Right atrium auricular region (tissue), 2 donors: ENCODE measurements at regions not wholly inside any gene's neighbourhood (a gene's known extent, or its start where the extent isn't known, plus 50 kb on each side); places are given as distances from the start of the nearest gene placed in this dataset.

Experiments used
- DNase-seq: peaks from one replicate; pipeline ENCODE4 v3.0.0-alpha.2; 2019; ENCODE audit warnings: low spot score
- H3K27ac ChIP-seq, 2 donors: fragments of 200-600 bp; sonication (generic); 1 replicate in 1 of 2; 2 replicates in 1 of 2; pipeline ENCODE4 v1.5.1; 2016 to 2019
- H3K27me3 ChIP-seq, 2 donors: fragments of 200-600 bp; sonication (generic); one replicate each; pipeline versions ENCODE4 v1.5.1 to v1.6.0; 2017 to 2019
- H3K36me3 ChIP-seq: fragments of 200-600 bp; sonication (generic); one replicate; pipeline ENCODE4 v1.5.1; 2016
- H3K4me1 ChIP-seq, 2 donors: fragments of 200-600 bp; sonication (generic); one replicate each; pipeline versions ENCODE4 v1.5.1 to v1.6.0; 2017 to 2019
- H3K4me3 ChIP-seq, 2 donors: fragments of 200-600 bp; sonication (generic); 1 replicate in 1 of 2; 2 replicates in 1 of 2; pipeline ENCODE4 v1.5.1; 2017 to 2019; ENCODE audit warnings: mild to moderate bottlenecking in 1 of 2, moderate library complexity in 1 of 2
- H3K9me3 ChIP-seq, 2 donors: fragments of 200-600 bp; sonication (generic); one replicate each; pipeline ENCODE4 v1.5.1; 2019
- CTCF ChIP-seq, 2 donors: fragments of 200-600 bp; sonication (generic); IDR thresholded peaks; one replicate each; pipeline ENCODE4 v1.5.1; 2019; ENCODE audit warnings: antibody characterized with exemption in 2 of 2

- Histone ChIP-seq H3K9me3 (no peaks in the 10 kb centered on the region), H3K27me3 (no peaks in the 10 kb centered on the region), H3K36me3 (no peaks in the 10 kb centered on the region), H3K4me3 (no peak overlapping the region), H3K4me1 (no peaks in the 10 kb centered on the region), H3K27ac (no peak overlapping the region)
- DNase-seq = no peak
- TF ChIP-seq CTCF (IDR thresholded peaks at IDR 0.05) = no peak
Measured at GRCh38 chr4:181777518-181777917, 465.7 kb upstream of the TENM3 start.

- H3K4me3 ChIP-seq = no peak overlapping the region
- H3K9me3 ChIP-seq = no peaks in the 10 kb centered on the region
- TF ChIP-seq CTCF (IDR thresholded peaks at IDR 0.05) = no peak
- no peaks in the 10 kb centered on the region for H3K36me3 ChIP-seq
- no peaks in the 10 kb centered on the region for H3K27me3 ChIP-seq
- no peak overlapping the region for H3K27ac ChIP-seq
- no peak for DNase-seq
- no peaks in the 10 kb centered on the region for H3K4me1 ChIP-seq
Measured at GRCh38 chr4:181784881-181785280, 458.3 kb upstream of the TENM3 start.

GRCh38 chr4:181792641-181793040 lies 450.6 kb upstream of the TENM3 start:
- Histone ChIP-seq H3K4me1 (no peaks in the 10 kb centered on the region), H3K27me3 (no peaks in the 10 kb centered on the region), H3K27ac (no peak overlapping the region), H3K4me3 (no peak overlapping the region), H3K36me3 (no peaks in the 10 kb centered on the region), H3K9me3 (peaks cover 0 to 14% of the 10 kb centered on the region in 2 donors)
- DNase-seq = no peak
- no peak for TF ChIP-seq CTCF (IDR thresholded peaks at IDR 0.05)

GRCh38 chr4:181793096-181793495 lies 450.1 kb upstream of the TENM3 start:
- no peak for DNase-seq
- Histone ChIP-seq H3K4me3 (no peak overlapping the region), H3K4me1 (no peaks in the 10 kb centered on the region), H3K9me3 (peaks cover 0 to 14% of the 10 kb centered on the region in 2 donors), H3K27me3 (no peaks in the 10 kb centered on the region), H3K27ac (no peak overlapping the region), H3K36me3 (no peaks in the 10 kb centered on the region)
- TF ChIP-seq CTCF (IDR thresholded peaks at IDR 0.05) = no peak

GRCh38 chr4:181796502-181796901 lies 446.7 kb upstream of the TENM3 start:
- TF ChIP-seq CTCF (IDR thresholded peaks at IDR 0.05) = no peak
- Histone ChIP-seq H3K4me1 (no peaks in the 10 kb centered on the region), H3K4me3 (no peak overlapping the region), H3K27ac (no peak overlapping the region), H3K27me3 (no peaks in the 10 kb centered on the region), H3K9me3 (peaks cover 0 to 14% of the 10 kb centered on the region in 2 donors), H3K36me3 (no peaks in the 10 kb centered on the region)
- no peak for DNase-seq

GRCh38 chr4:181798536-181798935 lies 444.7 kb upstream of the TENM3 start:
- TF ChIP-seq CTCF (IDR thresholded peaks at IDR 0.05) = no peak
- H3K36me3 ChIP-seq = no peaks in the 10 kb centered on the region
- no peak for DNase-seq
- no peaks in the 10 kb centered on the region for H3K4me1 ChIP-seq
- H3K4me3 ChIP-seq = no peak overlapping the region
- peaks cover 0 to 14% of the 10 kb centered on the region in 2 donors for H3K9me3 ChIP-seq
- H3K27me3 ChIP-seq = no peaks in the 10 kb centered on the region
- no peak overlapping the region for H3K27ac ChIP-seq
